Right atrium auricular region (tissue), 2 donors: ENCODE measurements at regions not wholly inside any gene's neighbourhood (a gene's known extent, or its start where the extent isn't known, plus 50 kb on each side); places are given as distances from the start of the nearest gene placed in this dataset.
"Not testable (repeated sequence)": the region's sequence is repeated elsewhere in the genome, so short reads cannot be mapped to it uniquely, and the experiment has no call there.

ENCODE experiments used
- DNase-seq: peaks from one replicate; pipeline ENCODE4 v3.0.0-alpha.2; 2019; ENCODE audit warnings: low spot score
- H3K27ac ChIP-seq, 2 donors: fragments of 200-600 bp; sonication (generic); 1 replicate in 1 of 2; 2 replicates in 1 of 2; pipeline ENCODE4 v1.5.1; 2016 to 2019
- H3K27me3 ChIP-seq, 2 donors: fragments of 200-600 bp; sonication (generic); one replicate each; pipeline versions ENCODE4 v1.5.1 to v1.6.0; 2017 to 2019
- H3K36me3 ChIP-seq: fragments of 200-600 bp; sonication (generic); one replicate; pipeline ENCODE4 v1.5.1; 2016
- H3K4me1 ChIP-seq, 2 donors: fragments of 200-600 bp; sonication (generic); one replicate each; pipeline versions ENCODE4 v1.5.1 to v1.6.0; 2017 to 2019
- H3K4me3 ChIP-seq, 2 donors: fragments of 200-600 bp; sonication (generic); 1 replicate in 1 of 2; 2 replicates in 1 of 2; pipeline ENCODE4 v1.5.1; 2017 to 2019; ENCODE audit warnings: mild to moderate bottlenecking in 1 of 2, moderate library complexity in 1 of 2
- H3K9me3 ChIP-seq, 2 donors: fragments of 200-600 bp; sonication (generic); one replicate each; pipeline ENCODE4 v1.5.1; 2019
- TF ChIP-seq, protein P1 (sequence below), 2 donors: fragments of 200-600 bp; sonication (generic); IDR thresholded peaks; one replicate each; pipeline ENCODE4 v1.5.1; 2019; ENCODE audit warnings: antibody characterized with exemption in 2 of 2

- H3K9me3 ChIP-seq: no peaks in the 10 kb centered on the region
- no peak overlapping the region for H3K4me3 ChIP-seq
- H3K36me3 ChIP-seq: no peaks in the 10 kb centered on the region
- no peak overlapping the region for H3K27ac ChIP-seq
- H3K4me1 ChIP-seq: no peaks in the 10 kb centered on the region
- no peak for DNase-seq
- TF ChIP-seq, protein P1, sequence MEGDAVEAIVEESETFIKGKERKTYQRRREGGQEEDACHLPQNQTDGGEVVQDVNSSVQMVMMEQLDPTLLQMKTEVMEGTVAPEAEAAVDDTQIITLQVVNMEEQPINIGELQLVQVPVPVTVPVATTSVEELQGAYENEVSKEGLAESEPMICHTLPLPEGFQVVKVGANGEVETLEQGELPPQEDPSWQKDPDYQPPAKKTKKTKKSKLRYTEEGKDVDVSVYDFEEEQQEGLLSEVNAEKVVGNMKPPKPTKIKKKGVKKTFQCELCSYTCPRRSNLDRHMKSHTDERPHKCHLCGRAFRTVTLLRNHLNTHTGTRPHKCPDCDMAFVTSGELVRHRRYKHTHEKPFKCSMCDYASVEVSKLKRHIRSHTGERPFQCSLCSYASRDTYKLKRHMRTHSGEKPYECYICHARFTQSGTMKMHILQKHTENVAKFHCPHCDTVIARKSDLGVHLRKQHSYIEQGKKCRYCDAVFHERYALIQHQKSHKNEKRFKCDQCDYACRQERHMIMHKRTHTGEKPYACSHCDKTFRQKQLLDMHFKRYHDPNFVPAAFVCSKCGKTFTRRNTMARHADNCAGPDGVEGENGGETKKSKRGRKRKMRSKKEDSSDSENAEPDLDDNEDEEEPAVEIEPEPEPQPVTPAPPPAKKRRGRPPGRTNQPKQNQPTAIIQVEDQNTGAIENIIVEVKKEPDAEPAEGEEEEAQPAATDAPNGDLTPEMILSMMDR (IDR thresholded peaks at IDR 0.05): no peak
- H3K27me3 ChIP-seq: no peaks in the 10 kb centered on the region
These were observed 158.7 kb downstream of the PDCD6IP start for GRCh38 chr3:33957176-33957575.

GRCh38 chr3:33958661-33959060 lies 160.2 kb downstream of the PDCD6IP start:
- TF ChIP-seq, protein P1 (IDR thresholded peaks at IDR 0.05): no peak
- no peak for DNase-seq
- Histone ChIP-seq H3K4me3 (no peak overlapping the region), H3K27me3 (no peaks in the 10 kb centered on the region), H3K36me3 (no peaks in the 10 kb centered on the region), H3K27ac (no peak overlapping the region), H3K4me1 (no peaks in the 10 kb centered on the region), H3K9me3 (no peaks in the 10 kb centered on the region)

DNA sequence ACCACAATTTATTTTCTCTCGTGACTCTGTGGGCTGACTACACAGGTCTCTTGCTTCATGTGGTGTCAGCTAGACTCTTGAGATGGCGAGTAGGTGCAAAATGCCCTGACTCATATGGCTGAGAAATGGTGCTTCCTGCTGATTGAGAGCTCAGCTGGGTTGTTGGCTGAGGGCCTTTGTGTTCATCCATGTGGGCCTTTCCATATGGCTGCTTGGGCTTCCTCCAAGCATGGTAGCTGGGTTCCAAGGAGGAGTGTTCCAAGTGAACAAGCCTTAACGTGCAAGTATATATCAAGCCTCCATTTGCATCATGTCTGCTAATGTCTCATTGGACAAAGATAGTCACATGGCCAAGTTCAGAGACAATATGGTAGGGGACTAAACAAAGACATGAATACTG lies 164.0 kb downstream of the PDCD6IP start:
- no peak for DNase-seq
- Histone ChIP-seq H3K27ac (no peak overlapping the region), H3K27me3 (no peaks in the 10 kb centered on the region), H3K36me3 (no peaks in the 10 kb centered on the region), H3K9me3 (no peaks in the 10 kb centered on the region), H3K4me1 (no peaks in the 10 kb centered on the region), H3K4me3 (no peak overlapping the region)
- TF ChIP-seq, protein P1 (IDR thresholded peaks at IDR 0.05): no peak

- H3K4me1 ChIP-seq, H3K9me3 ChIP-seq, H3K27me3 ChIP-seq, H3K36me3 ChIP-seq, DNase-seq, H3K27ac ChIP-seq, H3K4me3 ChIP-seq: not testable (repeated sequence)
These were observed 171.8 kb downstream of the PDCD6IP start for GRCh38 chr3:33970180-33970579.

DNA sequence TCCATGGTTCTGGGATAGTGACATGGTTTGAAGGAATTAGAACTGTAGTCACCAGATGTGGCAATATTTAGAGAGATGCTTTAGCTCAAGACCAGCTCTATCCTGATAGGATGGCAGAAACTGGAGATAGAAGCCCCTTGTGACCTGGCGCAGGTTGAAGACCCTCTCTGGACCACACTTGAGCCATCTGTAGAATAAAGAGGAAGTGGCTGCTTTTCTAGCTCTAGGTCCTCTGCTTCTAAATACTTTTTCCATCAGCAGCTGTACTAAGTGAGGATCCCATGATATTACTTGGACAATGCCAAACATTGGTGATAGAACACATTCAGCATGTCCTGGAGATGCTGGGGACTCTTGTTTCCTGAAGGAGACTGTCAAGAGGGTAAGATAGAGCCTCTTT lies 172.6 kb downstream of the PDCD6IP start:
- no peak overlapping the region for H3K27ac ChIP-seq
- TF ChIP-seq, protein P1 (IDR thresholded peaks at IDR 0.05): no peak
- DNase-seq: no peak
- H3K4me3 ChIP-seq: no peak overlapping the region
- no peaks in the 10 kb centered on the region for H3K27me3 ChIP-seq
- H3K4me1 ChIP-seq: no peaks in the 10 kb centered on the region
- no peaks in the 10 kb centered on the region for H3K9me3 ChIP-seq
- no peaks in the 10 kb centered on the region for H3K36me3 ChIP-seq

GRCh38 chr3:33975463-33975862 lies 177.0 kb downstream of the PDCD6IP start:
- no peaks in the 10 kb centered on the region for H3K27me3 ChIP-seq
- TF ChIP-seq, protein P1 (IDR thresholded peaks at IDR 0.05): no peak
- no peaks in the 10 kb centered on the region for H3K9me3 ChIP-seq
- H3K36me3 ChIP-seq: no peaks in the 10 kb centered on the region
- no peak for DNase-seq
- H3K27ac ChIP-seq: no peak overlapping the region
- no peaks in the 10 kb centered on the region for H3K4me1 ChIP-seq
- no peak overlapping the region for H3K4me3 ChIP-seq
